Duodenal mucosa (tissue), 2 donors: ENCODE measurements at regions not wholly inside any gene's neighbourhood (a gene's known extent, or its start where the extent isn't known, plus 50 kb on each side); places are given as distances from the start of the nearest gene placed in this dataset.

Source experiments
- H3K27ac ChIP-seq: one replicate; pipeline ENCODE4 v1.7.0; 2013; ENCODE audit warnings: low read depth, low read length
- H3K27me3 ChIP-seq, 2 donors: one replicate each; pipeline ENCODE4 v1.7.0; 2013; ENCODE audit warnings: low read length in 2 of 2, control low read depth in 1 of 2; ENCODE audit not compliant: insufficient read depth in 2 of 2, control insufficient read depth in 1 of 2
- H3K36me3 ChIP-seq, 2 donors: one replicate each; pipeline ENCODE4 v1.7.0; 2013; ENCODE audit warnings: low read length in 2 of 2, control low read depth in 1 of 2; ENCODE audit not compliant: insufficient read depth in 2 of 2, control insufficient read depth in 1 of 2
- H3K4me1 ChIP-seq, 2 donors: one replicate each; pipeline ENCODE4 v1.7.0; 2013; ENCODE audit warnings: low read length in 2 of 2, control low read depth in 1 of 2; ENCODE audit not compliant: insufficient read depth in 2 of 2, control insufficient read depth in 1 of 2
- H3K4me3 ChIP-seq, 2 donors: one replicate each; pipeline ENCODE4 v1.7.0; 2013; ENCODE audit warnings: low read length in 2 of 2, low read depth in 1 of 2
- H3K9ac ChIP-seq, 2 donors: one replicate each; pipeline ENCODE4 v1.7.0; 2013; ENCODE audit warnings: low read length in 2 of 2, low read depth in 1 of 2
- H3K9me3 ChIP-seq, 2 donors: one replicate each; pipeline ENCODE4 v1.7.0; 2013; ENCODE audit warnings: low read length in 2 of 2, control low read depth in 1 of 2; ENCODE audit not compliant: control insufficient read depth in 1 of 2

DNA sequence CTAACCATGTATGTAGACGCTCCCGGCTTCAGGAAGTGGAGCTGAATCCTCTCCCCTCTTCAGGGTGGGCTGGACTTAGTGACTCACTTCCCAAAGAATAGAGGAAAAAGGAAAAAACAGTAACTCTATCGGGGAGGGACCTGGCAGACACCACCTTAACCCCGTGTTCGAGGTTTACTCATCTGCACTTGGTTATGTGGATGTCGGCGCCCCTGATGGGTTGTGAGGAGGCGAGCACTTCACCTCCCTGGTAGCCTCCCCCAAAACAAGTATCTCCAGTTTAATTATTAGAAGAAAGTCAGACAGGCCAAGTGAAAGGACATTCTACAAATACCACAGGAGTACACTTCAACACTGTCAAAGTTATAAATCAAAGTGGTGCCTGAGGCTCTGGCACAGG lies 559.7 kb downstream of the TCERG1L start:
- no peaks in the 10 kb centered on the region for H3K9me3 ChIP-seq
- no peak overlapping the region for H3K4me3 ChIP-seq
- H3K36me3 ChIP-seq = no peaks in the 10 kb centered on the region
- H3K27ac ChIP-seq = no peak overlapping the region
- no peak overlapping the region for H3K9ac ChIP-seq
- no peaks in the 10 kb centered on the region for H3K4me1 ChIP-seq
- H3K27me3 ChIP-seq = no peaks in the 10 kb centered on the region

DNA sequence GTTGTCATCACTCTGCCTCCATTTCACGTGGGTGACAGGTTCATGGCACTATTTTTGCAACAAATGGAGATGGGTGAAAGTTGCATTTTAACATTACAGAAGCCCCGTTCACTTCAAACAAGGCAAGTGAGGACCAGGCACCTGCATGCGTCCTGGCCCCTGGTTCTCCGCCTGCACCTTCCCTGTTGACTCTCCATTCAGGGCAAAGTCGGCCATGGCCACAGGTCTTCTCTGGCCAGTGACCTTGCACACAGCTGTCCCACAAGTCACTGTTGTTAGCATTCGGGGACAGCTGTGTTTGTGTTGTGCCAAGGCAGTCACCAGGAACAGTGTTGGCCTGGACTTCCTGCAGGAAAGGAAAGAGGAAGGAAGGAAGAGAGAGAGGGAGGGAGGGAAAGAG lies 554.9 kb downstream of the TCERG1L start:
- H3K9ac ChIP-seq = no peak overlapping the region
- no peaks in the 10 kb centered on the region for H3K4me1 ChIP-seq
- H3K9me3 ChIP-seq = no peaks in the 10 kb centered on the region
- no peak overlapping the region for H3K4me3 ChIP-seq
- H3K27me3 ChIP-seq = no peaks in the 10 kb centered on the region
- no peaks in the 10 kb centered on the region for H3K36me3 ChIP-seq
- no peak overlapping the region for H3K27ac ChIP-seq

DNA sequence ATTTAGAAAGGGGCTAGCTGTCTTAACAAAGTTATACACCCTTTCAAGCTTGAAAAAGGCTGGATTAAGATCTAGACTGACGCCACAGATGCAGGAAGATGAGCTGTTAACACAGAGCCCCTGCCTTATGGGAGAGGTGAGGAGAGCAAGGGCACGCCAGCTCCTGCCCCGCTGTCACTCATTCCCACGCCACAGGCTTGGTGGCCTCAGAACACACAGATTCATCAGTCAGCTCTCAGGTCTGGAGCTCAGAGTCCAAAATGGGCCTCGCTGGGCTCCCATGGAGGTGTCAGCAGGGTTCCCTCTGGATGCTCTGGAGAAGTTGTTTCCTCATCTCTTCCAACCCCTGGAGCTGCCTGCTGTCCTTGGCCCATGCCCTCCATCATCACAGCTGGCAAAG lies 554.2 kb downstream of the TCERG1L start:
- H3K36me3 ChIP-seq = no peaks in the 10 kb centered on the region
- no peak overlapping the region for H3K9ac ChIP-seq
- no peaks in the 10 kb centered on the region for H3K9me3 ChIP-seq
- no peaks in the 10 kb centered on the region for H3K27me3 ChIP-seq
- no peak overlapping the region for H3K4me3 ChIP-seq
- H3K27ac ChIP-seq = no peak overlapping the region
- no peaks in the 10 kb centered on the region for H3K4me1 ChIP-seq

DNA sequence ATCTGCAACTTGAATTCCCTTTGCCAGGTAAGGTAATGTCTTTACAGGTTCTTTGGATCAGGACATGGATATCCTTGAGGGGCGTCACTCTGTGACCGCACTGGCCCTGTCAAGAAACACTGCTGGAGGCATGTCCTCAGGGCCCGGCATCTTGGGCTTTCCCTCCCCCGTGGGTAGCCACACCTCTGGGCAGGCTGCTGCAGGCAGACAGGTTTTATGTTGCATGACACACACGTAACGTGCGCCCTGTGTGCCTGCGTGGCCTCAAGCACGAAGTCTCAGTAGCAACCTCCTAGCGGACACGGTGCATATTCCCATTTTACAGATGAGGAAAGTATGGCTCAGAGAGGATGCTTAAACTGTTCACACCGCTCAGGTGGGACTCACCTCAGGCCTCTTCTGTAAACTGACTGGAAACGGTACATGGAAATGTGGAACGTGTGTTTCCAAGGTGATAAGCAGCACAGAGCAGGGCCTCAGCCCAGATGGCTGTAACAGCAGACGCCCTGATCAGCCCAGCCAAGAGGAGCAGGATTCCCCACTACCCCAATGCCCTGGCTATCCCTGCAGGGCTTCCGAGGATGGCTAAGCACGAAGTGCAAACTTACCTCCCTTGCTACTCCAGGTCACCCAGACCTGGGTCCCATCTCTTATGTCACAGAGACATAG lies 553.6 kb downstream of the TCERG1L start:
- H3K9me3 ChIP-seq = no peaks in the 10 kb centered on the region
- H3K36me3 ChIP-seq = no peaks in the 10 kb centered on the region
- no peaks in the 10 kb centered on the region for H3K4me1 ChIP-seq
- no peak overlapping the region for H3K4me3 ChIP-seq
- H3K27me3 ChIP-seq = no peaks in the 10 kb centered on the region
- no peak overlapping the region for H3K27ac ChIP-seq
- H3K9ac ChIP-seq = no peak overlapping the region

DNA sequence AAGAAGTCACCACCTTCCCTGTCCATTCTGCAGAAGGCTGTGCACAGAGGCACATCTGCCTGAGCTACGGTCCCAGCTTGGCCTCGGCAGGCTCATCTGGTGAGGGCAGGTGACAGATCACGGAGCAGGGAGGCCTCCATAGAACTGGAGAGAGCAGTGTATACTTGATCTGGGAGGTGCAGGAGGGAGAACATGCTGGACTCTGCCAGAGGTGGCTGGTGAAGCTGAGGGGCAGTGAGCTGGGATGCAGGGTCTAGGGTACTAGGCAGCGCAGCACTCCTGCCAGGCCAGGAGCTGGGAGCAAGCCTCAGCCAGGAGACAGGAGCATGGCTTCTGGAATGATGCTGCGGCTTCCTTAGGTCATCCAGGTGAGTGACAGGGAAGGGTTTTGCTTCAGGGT lies 553.0 kb downstream of the TCERG1L start:
- Histone ChIP-seq H3K9ac (no peak overlapping the region), H3K27me3 (no peaks in the 10 kb centered on the region), H3K4me1 (no peaks in the 10 kb centered on the region), H3K9me3 (no peaks in the 10 kb centered on the region), H3K36me3 (no peaks in the 10 kb centered on the region), H3K4me3 (no peak overlapping the region), H3K27ac (no peak overlapping the region)

DNA sequence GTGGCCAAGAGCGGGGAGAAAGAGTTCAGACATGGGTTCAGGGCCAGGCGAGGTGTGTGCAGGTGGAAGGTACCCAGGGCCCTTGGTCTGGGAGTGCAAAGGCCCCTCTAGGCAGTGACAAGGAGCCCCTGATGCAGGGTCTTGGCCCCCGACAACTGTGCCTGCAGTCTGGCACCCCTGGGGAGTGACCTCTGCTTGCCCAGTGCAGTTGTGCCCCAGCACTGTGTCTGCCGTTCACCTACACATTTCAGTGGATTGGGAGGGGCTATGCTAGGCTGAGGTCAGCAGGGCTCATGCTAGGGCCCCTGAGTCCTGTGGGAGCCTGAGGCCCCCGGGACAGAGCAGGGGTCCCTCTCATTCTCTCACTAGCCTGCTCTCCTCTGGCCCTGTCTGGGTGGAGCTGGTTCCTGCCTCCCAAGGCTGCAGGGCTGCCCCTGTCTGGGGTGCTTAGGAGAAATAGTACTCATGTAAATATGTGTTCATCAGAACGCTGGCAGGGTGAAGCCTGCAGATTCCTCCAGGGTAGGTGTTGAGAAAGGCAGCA lies 550.4 kb downstream of the TCERG1L start:
- H3K4me1 ChIP-seq = no peaks in the 10 kb centered on the region
- H3K27me3 ChIP-seq = no peaks in the 10 kb centered on the region
- no peaks in the 10 kb centered on the region for H3K9me3 ChIP-seq
- no peak overlapping the region for H3K27ac ChIP-seq
- no peak overlapping the region for H3K4me3 ChIP-seq
- no peaks in the 10 kb centered on the region for H3K36me3 ChIP-seq
- H3K9ac ChIP-seq = no peak overlapping the region

DNA sequence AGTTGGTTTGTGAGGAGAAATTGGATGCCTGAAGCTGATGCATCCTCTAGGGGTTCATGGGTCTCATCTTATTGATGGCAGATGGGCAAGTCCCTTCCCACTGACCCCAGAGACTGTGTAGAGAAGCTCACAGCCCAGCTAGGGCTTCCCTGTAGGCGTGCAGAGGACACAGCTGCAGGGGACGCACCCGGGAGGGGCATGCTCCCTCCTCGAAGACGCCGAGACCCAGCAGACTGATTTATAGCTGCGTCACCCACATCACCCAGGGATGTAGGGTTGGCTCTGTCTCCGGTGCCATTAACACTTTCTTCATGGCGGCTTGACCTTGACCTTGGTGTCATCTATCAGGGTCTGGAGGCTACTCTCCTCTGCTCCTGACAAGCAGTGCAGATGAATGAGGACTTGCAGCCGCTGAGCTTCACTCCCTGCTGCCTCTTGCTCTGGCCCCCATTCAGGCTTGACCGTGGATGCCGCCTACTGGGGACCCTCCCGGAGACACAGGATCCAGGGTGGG lies 549.7 kb downstream of the TCERG1L start:
- H3K4me1 ChIP-seq = no peaks in the 10 kb centered on the region
- no peaks in the 10 kb centered on the region for H3K36me3 ChIP-seq
- H3K27me3 ChIP-seq = no peaks in the 10 kb centered on the region
- H3K9me3 ChIP-seq = no peaks in the 10 kb centered on the region
- no peak overlapping the region for H3K9ac ChIP-seq
- no peak overlapping the region for H3K27ac ChIP-seq
- no peak overlapping the region for H3K4me3 ChIP-seq

DNA sequence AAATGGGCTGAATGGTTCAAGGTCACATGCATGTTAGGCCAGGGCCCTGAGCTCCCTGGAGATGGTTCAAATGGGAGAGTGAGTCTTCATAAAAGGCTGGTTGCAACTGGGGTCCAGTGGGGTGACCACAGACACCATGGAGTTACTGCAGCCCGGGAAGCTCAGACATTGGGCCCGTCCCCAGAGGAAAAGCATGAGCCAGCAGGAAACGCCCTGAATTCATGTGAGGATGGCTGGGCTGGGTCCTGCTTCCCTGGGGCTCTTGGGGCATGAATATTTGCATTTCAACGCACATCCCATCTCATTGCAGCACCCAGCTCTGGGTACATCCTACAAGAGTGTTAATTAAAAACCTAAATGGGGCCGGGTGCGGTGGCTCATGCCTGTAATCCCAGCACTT lies 549.0 kb downstream of the TCERG1L start:
- H3K36me3 ChIP-seq = no peaks in the 10 kb centered on the region
- no peaks in the 10 kb centered on the region for H3K27me3 ChIP-seq
- no peak overlapping the region for H3K9ac ChIP-seq
- H3K27ac ChIP-seq = no peak overlapping the region
- peaks cover 0 to 1% of the 10 kb centered on the region in 2 donors for H3K9me3 ChIP-seq
- no peaks in the 10 kb centered on the region for H3K4me1 ChIP-seq
- H3K4me3 ChIP-seq = no peak overlapping the region

DNA sequence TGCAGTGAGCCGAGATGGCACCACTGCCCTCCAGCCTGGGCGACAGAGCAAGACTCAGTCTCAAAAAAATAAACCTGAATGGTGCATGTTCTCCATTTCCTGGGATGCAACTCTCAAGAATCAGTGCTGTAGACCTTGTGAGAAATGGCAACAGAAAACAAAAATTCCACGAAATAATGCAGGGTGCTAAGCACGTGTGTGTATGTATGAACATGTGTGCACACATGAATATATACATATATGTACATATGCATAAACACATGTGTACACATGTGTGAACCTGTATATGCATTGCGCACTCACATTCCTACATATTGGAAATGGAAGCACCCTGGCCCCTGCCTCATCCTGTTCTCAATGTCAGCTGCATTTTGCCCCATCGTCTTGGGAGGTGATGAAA lies 548.5 kb downstream of the TCERG1L start:
- Histone ChIP-seq H3K9me3 (peaks cover 0 to 7% of the 10 kb centered on the region in 2 donors), H3K9ac (no peak overlapping the region), H3K27ac (no peak overlapping the region), H3K4me3 (no peak overlapping the region), H3K36me3 (no peaks in the 10 kb centered on the region), H3K4me1 (no peaks in the 10 kb centered on the region), H3K27me3 (no peaks in the 10 kb centered on the region)

DNA sequence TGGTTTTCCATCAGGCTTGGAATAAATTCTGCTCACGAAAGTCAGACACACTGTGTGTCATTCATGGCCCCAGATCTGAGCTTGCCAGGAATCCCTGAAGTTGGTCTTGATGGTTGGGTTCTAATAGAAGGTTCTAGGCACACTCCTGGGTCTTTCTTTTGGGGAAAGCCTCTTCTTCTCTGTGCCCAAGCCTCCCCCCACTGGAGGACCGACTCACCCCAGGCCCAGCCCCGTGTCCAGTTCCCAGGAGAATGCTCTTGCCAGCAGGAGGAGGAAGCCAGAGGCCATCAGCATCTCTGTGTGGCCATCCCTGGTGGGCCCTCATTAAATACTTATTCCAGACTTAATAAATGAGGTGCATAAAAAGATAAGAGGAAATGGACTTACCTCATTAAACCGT lies 548.0 kb downstream of the TCERG1L start:
- Histone ChIP-seq H3K4me3 (no peak overlapping the region), H3K4me1 (no peaks in the 10 kb centered on the region), H3K27me3 (no peaks in the 10 kb centered on the region), H3K36me3 (no peaks in the 10 kb centered on the region), H3K27ac (no peak overlapping the region), H3K9ac (no peak overlapping the region), H3K9me3 (peaks cover 0 to 7% of the 10 kb centered on the region in 2 donors)
